Caco-2 (cell line): ENCODE measurements at regions not wholly inside any gene's neighbourhood (a gene's known extent, or its start where the extent isn't known, plus 50 kb on each side); places are given as distances from the start of the nearest gene placed in this dataset.

Experiments
- BruUV-seq: library from RNA; stranded (reverse); fragments of 400-500 nt; replicated peaks from 2 replicates; lab custom pipeline; 2021; lab: Mats Ljungman, UMichigan
- CTCF ChIA-PET: fragments of 300-600 bp; sonication (Branson Sonifier 250); formaldehyde crosslinking; loops from one replicate; lab custom pipeline; 2022; ENCODE audit warnings: antibody characterized with exemption; lab: Charles Lee
- POLR2A ChIA-PET: fragments of 300-600 bp; sonication (Branson Sonifier 250); formaldehyde crosslinking; loops from one replicate; lab custom pipeline; 2022; ENCODE audit warnings: antibody characterized with exemption; lab: Charles Lee
- DNase-seq, 2 experiments: peaks; one replicate each; pipeline versions ENCODE4 v3.0.0 to v3.0.0-alpha.2; 2020 to 2022
- H3K27me3 ChIP-seq: replicated peaks from 2 replicates; pipeline ENCODE4 v1.6.0; 2011; ENCODE audit warnings: low read length; ENCODE audit not compliant: control insufficient read depth, insufficient read depth
- H3K36me3 ChIP-seq: 2 replicates; pipeline ENCODE4 v1.5.1; 2011; ENCODE audit warnings: low read length; ENCODE audit not compliant: control insufficient read depth, insufficient read depth
- H3K4me1 ChIP-seq: fragments of 250-450 bp; sonication (Bioruptor Pico); 2 replicates; pipeline ENCODE4 v1.5.1; 2020; ENCODE audit warnings: mild to moderate bottlenecking
- H3K4me3 ChIP-seq: 2 replicates; pipeline ENCODE4 v1.5.1; 2011; ENCODE audit warnings: low read depth, mild to moderate bottlenecking, control low read depth, low read length
- H3K9me3 ChIP-seq: fragments of 250-450 bp; sonication (Bioruptor Pico); 2 replicates; pipeline ENCODE4 v1.5.1; 2020; ENCODE audit warnings: mild to moderate bottlenecking, moderate library complexity
- H3K27ac Mint-ChIP-seq: one replicate; pipeline ENCODE4 v1.8.0; 2022; ENCODE audit warnings: mixed read lengths; ENCODE audit not compliant: unreplicated experiment
- H3K27me3 Mint-ChIP-seq: one replicate; pipeline ENCODE4 v1.8.0; 2022; ENCODE audit warnings: mixed read lengths; ENCODE audit not compliant: insufficient read depth, unreplicated experiment
- H3K36me3 Mint-ChIP-seq: one replicate; pipeline ENCODE4 v1.8.0; 2022; ENCODE audit warnings: mild to moderate bottlenecking, mixed read lengths; ENCODE audit not compliant: insufficient read depth, unreplicated experiment
- H3K4me1 Mint-ChIP-seq: one replicate; pipeline ENCODE4 v1.8.0; 2022; ENCODE audit warnings: low read depth, mixed read lengths; ENCODE audit not compliant: unreplicated experiment
- H3K4me3 Mint-ChIP-seq: one replicate; pipeline ENCODE4 v1.8.0; 2022; ENCODE audit warnings: mild to moderate bottlenecking, moderate library complexity, mixed read lengths; ENCODE audit not compliant: unreplicated experiment
- H3K9me3 Mint-ChIP-seq: one replicate; pipeline ENCODE4 v1.8.0; 2022; ENCODE audit warnings: mixed read lengths; ENCODE audit not compliant: unreplicated experiment
- intact Hi-C: fragments of 100-400 bp; cut with micrococcal nuclease; formaldehyde crosslinking; loops from one replicate; pipeline ENCODE4 v1.10.0; 2022; ENCODE audit not compliant: unreplicated experiment
- TF ChIP-seq, protein P1 (sequence below), 2 experiments: fragments of 200-600 bp in 1 of 2; IDR thresholded peaks; 1 replicate in 1 of 2; 2 replicates in 1 of 2; pipeline versions ENCODE4 v1.5.1 to v1.8.0; 2011 to 2022; ENCODE audit warnings: antibody characterized with exemption in 1 of 2, control low read depth in 1 of 2, inconsistent platforms in 1 of 2, low read depth in 1 of 2, low read length in 1 of 2, mild to moderate bottlenecking in 1 of 2, moderate library complexity in 1 of 2; ENCODE audit not compliant: insufficient read depth in 1 of 2, severe bottlenecking in 1 of 2, unreplicated experiment in 1 of 2

DNA sequence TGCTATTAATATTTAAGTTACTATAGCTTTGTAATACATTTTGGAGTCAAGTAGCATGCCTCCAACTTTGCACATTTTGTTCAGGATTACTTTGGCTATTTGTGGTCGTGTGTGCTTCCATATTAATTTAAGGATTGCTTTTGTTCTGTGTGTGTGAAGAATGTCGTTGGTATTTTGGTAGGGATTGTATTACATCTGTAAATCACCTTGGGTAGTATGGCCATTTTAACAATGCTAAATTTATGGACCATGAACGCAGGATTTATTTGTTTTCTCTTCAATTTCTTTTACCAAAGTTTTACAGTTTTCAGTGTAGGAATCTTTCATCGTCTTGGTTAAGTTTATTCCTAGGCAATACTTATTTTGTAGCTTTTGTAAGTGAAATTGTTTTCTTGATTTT, 758.0 kb downstream of the FRK start:
- no peaks in the 10 kb centered on the region for H3K27me3 ChIP-seq
- H3K4me1 ChIP-seq = no peaks in the 10 kb centered on the region
- TF ChIP-seq, protein P1, sequence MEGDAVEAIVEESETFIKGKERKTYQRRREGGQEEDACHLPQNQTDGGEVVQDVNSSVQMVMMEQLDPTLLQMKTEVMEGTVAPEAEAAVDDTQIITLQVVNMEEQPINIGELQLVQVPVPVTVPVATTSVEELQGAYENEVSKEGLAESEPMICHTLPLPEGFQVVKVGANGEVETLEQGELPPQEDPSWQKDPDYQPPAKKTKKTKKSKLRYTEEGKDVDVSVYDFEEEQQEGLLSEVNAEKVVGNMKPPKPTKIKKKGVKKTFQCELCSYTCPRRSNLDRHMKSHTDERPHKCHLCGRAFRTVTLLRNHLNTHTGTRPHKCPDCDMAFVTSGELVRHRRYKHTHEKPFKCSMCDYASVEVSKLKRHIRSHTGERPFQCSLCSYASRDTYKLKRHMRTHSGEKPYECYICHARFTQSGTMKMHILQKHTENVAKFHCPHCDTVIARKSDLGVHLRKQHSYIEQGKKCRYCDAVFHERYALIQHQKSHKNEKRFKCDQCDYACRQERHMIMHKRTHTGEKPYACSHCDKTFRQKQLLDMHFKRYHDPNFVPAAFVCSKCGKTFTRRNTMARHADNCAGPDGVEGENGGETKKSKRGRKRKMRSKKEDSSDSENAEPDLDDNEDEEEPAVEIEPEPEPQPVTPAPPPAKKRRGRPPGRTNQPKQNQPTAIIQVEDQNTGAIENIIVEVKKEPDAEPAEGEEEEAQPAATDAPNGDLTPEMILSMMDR (IDR thresholded peaks at IDR 0.05; ENCODE audit: insufficient read depth in 1 of 2, low read depth in 1 of 2, low read length in 1 of 2, severe bottlenecking in 1 of 2, unreplicated experiment in 1 of 2) = no peak
- Mint-ChIP-seq H3K27me3 (peaks cover 4% of the 10 kb centered on the region), H3K4me1 (no peaks in the 10 kb centered on the region), H3K4me3 (no peak overlapping the region), H3K36me3 (no peaks in the 10 kb centered on the region), H3K9me3 (no peaks in the 10 kb centered on the region), H3K27ac (no peak overlapping the region)
- BruUV-seq = no TSS peak
- POLR2A ChIA-PET = no interaction called here
- no peak overlapping the region for H3K4me3 ChIP-seq
- intact Hi-C loops = no loop called here
- H3K9me3 ChIP-seq = no peaks in the 10 kb centered on the region
- H3K36me3 ChIP-seq = no peaks in the 10 kb centered on the region
- CTCF ChIA-PET = no interaction called here
- no peak for DNase-seq

- H3K36me3 Mint-ChIP-seq = no peaks in the 10 kb centered on the region
- no peaks in the 10 kb centered on the region for H3K27me3 ChIP-seq
- H3K4me3 ChIP-seq = no peak overlapping the region
- no peak overlapping the region for H3K27ac Mint-ChIP-seq
- H3K9me3 ChIP-seq = no peaks in the 10 kb centered on the region
- intact Hi-C loops = no loop called here
- H3K9me3 Mint-ChIP-seq = no peaks in the 10 kb centered on the region
- H3K4me1 ChIP-seq = no peaks in the 10 kb centered on the region
- H3K4me3 Mint-ChIP-seq = no peak overlapping the region
- H3K4me1 Mint-ChIP-seq = no peaks in the 10 kb centered on the region
- no TSS peak for BruUV-seq
- peaks cover 8% of the 10 kb centered on the region for H3K27me3 Mint-ChIP-seq
- TF ChIP-seq, protein P1 (IDR thresholded peaks at IDR 0.05; ENCODE audit: insufficient read depth in 1 of 2, low read depth in 1 of 2, low read length in 1 of 2, severe bottlenecking in 1 of 2, unreplicated experiment in 1 of 2) = no peak
- POLR2A ChIA-PET = no interaction called here
- no peaks in the 10 kb centered on the region for H3K36me3 ChIP-seq
- CTCF ChIA-PET = no interaction called here
- no peak for DNase-seq
Measured at GRCh38 chr6:115287467-115287866, 773.2 kb downstream of the FRK start.

DNA sequence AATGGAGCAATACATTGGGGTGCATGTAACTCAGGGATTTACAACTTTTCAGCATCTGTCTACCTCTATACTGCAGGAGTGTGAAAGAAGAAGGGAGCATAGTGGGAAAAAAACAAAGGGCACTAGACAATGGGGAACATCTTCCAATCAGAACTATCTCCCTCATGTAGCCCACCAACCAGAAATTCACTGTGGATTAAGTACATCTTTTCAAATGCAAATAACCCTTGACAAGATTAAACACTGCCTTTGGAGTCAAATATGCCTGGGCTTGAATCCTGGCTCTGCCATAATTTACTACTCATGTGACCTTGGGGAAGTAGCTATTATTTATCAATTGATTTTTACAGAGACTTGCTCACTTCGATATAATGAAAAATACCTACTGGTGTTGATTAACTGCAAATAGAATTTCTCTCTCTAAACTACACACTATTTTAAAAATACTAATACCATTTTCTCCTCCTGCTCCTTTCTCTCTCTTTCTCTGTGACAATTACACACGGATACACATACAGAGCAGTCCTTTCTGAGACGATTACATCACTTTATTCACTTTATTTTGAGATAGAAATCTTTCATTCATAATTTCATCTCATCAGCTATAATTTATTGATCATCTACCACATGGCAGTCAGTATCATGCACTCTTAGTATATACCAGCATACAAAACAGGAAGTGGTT, 783.7 kb downstream of the FRK start:
- Histone ChIP-seq H3K4me3 (no peak overlapping the region), H3K36me3 (no peaks in the 10 kb centered on the region), H3K27me3 (no peaks in the 10 kb centered on the region; the same call in 1 of the 2 replicates), H3K4me1 (no peaks in the 10 kb centered on the region), H3K9me3 (no peaks in the 10 kb centered on the region)
- CTCF ChIA-PET = no interaction called here
- Mint-ChIP-seq H3K4me1 (no peaks in the 10 kb centered on the region), H3K4me3 (no peak overlapping the region), H3K27ac (no peak overlapping the region), H3K36me3 (no peaks in the 10 kb centered on the region), H3K27me3 (peaks cover 9% of the 10 kb centered on the region), H3K9me3 (peaks cover 7% of the 10 kb centered on the region)
- intact Hi-C loops = no loop called here
- no peak for DNase-seq
- POLR2A ChIA-PET = no interaction called here
- TF ChIP-seq, protein P1 (IDR thresholded peaks at IDR 0.05; ENCODE audit: insufficient read depth in 1 of 2, low read depth in 1 of 2, low read length in 1 of 2, severe bottlenecking in 1 of 2, unreplicated experiment in 1 of 2) = no peak
- BruUV-seq = no TSS peak
